ENCODE measurements at regions not wholly inside any gene's neighbourhood (a gene's known extent, or its start where the extent isn't known, plus 50 kb on each side); places are given as distances from the start of the nearest gene placed in this dataset.

- no peak for TF ChIP-seq CTCF (IDR thresholded peaks at IDR 0.05; ENCODE audit: unreplicated experiment)
- H3K36me3 Mint-ChIP-seq (ENCODE audit: insufficient read depth): peaks cover 2% of the 10 kb centered on the region
- H3K27me3 Mint-ChIP-seq: no peaks in the 10 kb centered on the region
- DNase-seq (ENCODE audit: low spot score, unreplicated experiment): no peak
- no peak overlapping the region for H3K4me3 Mint-ChIP-seq (ENCODE audit: low read depth)
- H3K4me1 Mint-ChIP-seq (ENCODE audit: low read depth): no peaks in the 10 kb centered on the region
- peaks cover 5% of the 10 kb centered on the region for H3K9me3 Mint-ChIP-seq (ENCODE audit: low read depth)
- H3K27ac Mint-ChIP-seq: no peak overlapping the region
These were observed 71.7 kb upstream of the TNC start for GRCh38 chr9:115189686-115190085.

GRCh38 chr9:115191667-115192066 lies 73.7 kb upstream of the TNC start:
- no peak for TF ChIP-seq CTCF (IDR thresholded peaks at IDR 0.05; ENCODE audit: unreplicated experiment)
- no peaks in the 10 kb centered on the region for H3K27me3 Mint-ChIP-seq
- DNase-seq (ENCODE audit: low spot score, unreplicated experiment): no peak
- H3K4me3 Mint-ChIP-seq (ENCODE audit: low read depth): no peak overlapping the region
- no peak overlapping the region for H3K27ac Mint-ChIP-seq
- H3K9me3 Mint-ChIP-seq (ENCODE audit: low read depth): peaks cover 7% of the 10 kb centered on the region
- H3K4me1 Mint-ChIP-seq (ENCODE audit: low read depth): no peaks in the 10 kb centered on the region
- H3K36me3 Mint-ChIP-seq (ENCODE audit: insufficient read depth): peaks cover 2% of the 10 kb centered on the region

- Mint-ChIP-seq H3K4me1 (ENCODE audit: low read depth) (no peaks in the 10 kb centered on the region), H3K27ac (peak overlapping the region; percentile 27), H3K36me3 (ENCODE audit: insufficient read depth) (peaks cover 2% of the 10 kb centered on the region), H3K27me3 (no peaks in the 10 kb centered on the region), H3K9me3 (ENCODE audit: low read depth) (peaks cover 7% of the 10 kb centered on the region), H3K4me3 (ENCODE audit: low read depth) (no peak overlapping the region)
- no peak for TF ChIP-seq CTCF (IDR thresholded peaks at IDR 0.05; ENCODE audit: unreplicated experiment)
- DNase-seq (ENCODE audit: low spot score, unreplicated experiment): no peak
These were observed 74.3 kb upstream of the TNC start for GRCh38 chr9:115192280-115192679.

GRCh38 chr9:115192835-115193525 lies 75.0 kb upstream of the TNC start:
- Mint-ChIP-seq H3K4me1 (ENCODE audit: low read depth) (no peaks in the 10 kb centered on the region), H3K27ac (no peak overlapping the region), H3K27me3 (no peaks in the 10 kb centered on the region), H3K4me3 (ENCODE audit: low read depth) (no peak overlapping the region), H3K9me3 (ENCODE audit: low read depth) (peaks cover 7% of the 10 kb centered on the region), H3K36me3 (ENCODE audit: insufficient read depth) (peaks cover 2% of the 10 kb centered on the region)
- DNase-seq (ENCODE audit: low spot score, unreplicated experiment): no peak
- no peak for TF ChIP-seq CTCF (IDR thresholded peaks at IDR 0.05; ENCODE audit: unreplicated experiment)

GRCh38 chr9:115193777-115194176 lies 75.8 kb upstream of the TNC start:
- H3K27me3 Mint-ChIP-seq: no peaks in the 10 kb centered on the region
- no peak for DNase-seq (ENCODE audit: low spot score, unreplicated experiment)

More at GRCh38 chr9:115193777-115194176, 75.8 kb upstream of the TNC start:
- Mint-ChIP-seq H3K4me1 (ENCODE audit: low read depth) (no peaks in the 10 kb centered on the region), H3K4me3 (ENCODE audit: low read depth) (no peak overlapping the region), H3K9me3 (ENCODE audit: low read depth) (peaks cover 7% of the 10 kb centered on the region), H3K27ac (no peak overlapping the region), H3K36me3 (ENCODE audit: insufficient read depth) (peaks cover 2% of the 10 kb centered on the region)
- TF ChIP-seq CTCF (IDR thresholded peaks at IDR 0.05; ENCODE audit: unreplicated experiment): no peak
